GM21447 (cell line): ENCODE measurements at regions not wholly inside any gene's neighbourhood (a gene's known extent, or its start where the extent isn't known, plus 50 kb on each side); places are given as distances from the start of the nearest gene placed in this dataset.
"Not testable (repeated sequence)": the region's sequence is repeated elsewhere in the genome, so short reads cannot be mapped to it uniquely, and the experiment has no call there.

Experiments
- ATAC-seq: cut with Tn5 transposase; IDR thresholded peaks from one replicate; pipeline ENCODE4 v1.9.1; 2021; ENCODE audit not compliant: unreplicated experiment

DNA sequence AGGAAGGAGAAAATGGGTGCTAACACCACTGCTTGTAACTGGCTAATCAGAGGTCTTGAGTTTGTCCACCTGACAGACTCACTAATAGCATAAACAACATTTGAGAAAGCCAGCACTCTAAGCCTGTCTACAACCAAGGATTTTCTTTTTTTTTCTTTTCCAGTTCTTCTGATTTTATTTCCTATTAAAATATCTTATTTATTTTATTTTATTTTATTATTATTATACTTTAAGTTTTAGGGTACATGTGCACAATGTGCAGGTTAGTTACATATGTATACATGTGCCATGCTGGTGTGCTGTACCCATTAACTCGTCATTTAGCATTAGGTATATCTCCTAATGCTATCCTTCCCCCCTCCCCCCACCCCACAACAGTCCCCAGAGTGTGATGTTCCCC lies 888.6 kb upstream of the ARRDC3 start:
- not testable (repeated sequence) for ATAC-seq

DNA sequence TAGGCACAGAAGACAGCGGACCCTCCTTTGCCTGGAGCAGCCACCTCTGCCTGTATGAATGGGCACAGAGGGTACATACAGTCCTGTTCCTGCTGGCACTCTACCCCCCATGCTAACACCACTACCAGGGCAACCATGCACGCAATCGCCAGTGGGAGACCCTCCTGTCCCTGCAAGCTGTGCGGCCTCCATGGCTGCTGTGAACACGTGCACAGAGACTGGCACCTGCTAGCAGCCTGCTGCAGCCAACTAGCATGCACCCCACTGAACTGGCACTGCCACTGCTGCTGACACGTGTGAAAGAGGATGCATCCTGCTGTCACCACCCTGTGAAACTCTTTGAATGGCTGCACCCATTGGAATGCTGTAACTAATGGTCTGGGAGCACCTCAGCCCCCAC lies 885.2 kb upstream of the ARRDC3 start:
- no peak for ATAC-seq

DNA sequence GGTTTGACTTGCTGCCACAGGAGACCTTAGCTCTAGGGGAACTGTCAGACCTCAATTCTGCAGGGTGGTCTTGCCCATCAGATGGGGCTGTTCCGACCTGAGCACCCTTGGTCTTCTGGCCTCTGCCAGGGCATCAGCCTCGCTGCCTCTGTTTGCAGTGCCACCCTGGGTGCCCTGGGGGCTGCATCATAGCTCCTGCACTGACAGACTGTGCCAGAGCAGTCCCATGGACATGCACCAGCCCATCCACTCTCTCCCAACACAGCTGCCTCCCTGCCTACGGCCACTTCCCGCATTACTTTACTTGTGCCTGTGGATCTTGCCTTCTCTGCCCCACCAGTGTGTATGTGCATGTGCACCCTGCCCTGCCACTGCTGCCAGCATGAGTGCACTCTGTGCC lies 884.7 kb upstream of the ARRDC3 start:
- no peak for ATAC-seq

DNA sequence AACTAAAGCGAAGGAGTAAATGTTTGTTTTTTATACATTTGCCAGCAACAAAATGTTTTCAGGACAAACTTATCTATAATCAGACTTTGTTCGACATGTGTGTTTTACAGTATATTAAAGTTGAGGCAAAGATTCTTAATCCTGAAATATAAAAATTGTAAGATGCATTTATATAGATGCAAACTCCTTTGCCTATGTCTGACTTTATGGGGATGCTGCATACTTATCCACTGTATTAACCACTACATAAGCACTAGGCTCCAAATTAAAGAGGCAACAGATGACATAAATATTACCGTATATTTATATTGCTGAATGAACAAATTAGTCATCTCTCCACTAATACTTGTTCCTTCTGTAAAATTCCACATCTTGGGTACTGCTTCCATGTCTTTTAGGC lies 882.7 kb upstream of the ARRDC3 start:
- no peak for ATAC-seq

DNA sequence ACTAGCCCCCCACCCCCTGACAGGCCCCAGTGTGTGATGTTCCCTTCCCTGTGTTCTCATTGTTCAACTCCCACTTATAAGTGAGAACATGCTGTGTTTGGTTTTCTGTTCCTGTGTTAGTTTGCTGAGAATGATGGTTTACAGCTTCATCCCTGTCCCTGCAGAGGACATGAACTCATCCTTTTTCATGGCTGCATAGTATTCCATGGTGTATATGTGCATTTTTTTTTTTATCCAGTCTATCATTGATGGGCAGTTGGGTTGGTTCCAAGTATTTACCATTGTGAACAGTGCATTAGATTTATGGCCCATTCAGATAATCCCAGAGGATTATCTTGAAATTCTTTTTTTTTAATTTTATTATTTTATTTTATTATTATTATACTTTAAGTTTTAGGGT lies 872.5 kb upstream of the ARRDC3 start:
- not testable (repeated sequence) for ATAC-seq

DNA sequence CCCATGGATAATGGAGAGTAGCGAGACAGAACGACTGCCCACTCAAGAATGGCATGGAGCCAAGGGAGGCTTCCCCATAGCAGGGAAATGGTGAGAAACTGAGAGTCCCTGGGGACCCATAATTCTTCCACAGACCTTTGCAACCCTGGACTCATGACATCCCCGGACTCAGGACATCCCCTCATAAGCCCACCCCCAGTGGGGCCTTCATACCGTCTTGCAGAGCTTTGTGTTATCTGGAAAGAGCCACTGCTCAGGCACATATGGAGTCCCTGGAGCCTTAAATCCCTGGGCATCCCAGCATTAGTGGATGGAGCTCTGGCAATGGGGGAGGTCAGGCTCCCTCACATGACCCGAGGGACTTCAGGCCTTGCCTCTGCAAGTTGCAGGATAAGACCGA lies 865.4 kb upstream of the ARRDC3 start:
- no peak for ATAC-seq

DNA sequence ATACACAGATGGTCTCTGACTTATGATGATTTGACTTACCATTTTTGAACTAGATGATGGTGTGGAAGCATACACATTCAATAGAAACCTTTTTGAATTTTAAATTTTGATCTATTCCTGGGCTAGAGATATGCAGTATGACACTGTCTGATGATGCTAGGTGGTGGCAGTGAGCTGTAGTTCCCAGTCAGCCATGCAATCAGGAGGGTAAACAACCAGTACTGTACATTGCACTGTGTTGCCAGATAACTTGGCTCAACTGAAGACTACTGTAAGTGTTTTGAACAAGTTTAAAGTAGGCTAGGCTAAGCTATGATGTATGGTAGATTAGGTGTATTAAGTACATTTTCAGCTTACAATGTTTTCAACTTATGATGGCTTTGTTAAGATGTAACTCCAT lies 859.1 kb upstream of the ARRDC3 start:
- ATAC-seq: no peak

DNA sequence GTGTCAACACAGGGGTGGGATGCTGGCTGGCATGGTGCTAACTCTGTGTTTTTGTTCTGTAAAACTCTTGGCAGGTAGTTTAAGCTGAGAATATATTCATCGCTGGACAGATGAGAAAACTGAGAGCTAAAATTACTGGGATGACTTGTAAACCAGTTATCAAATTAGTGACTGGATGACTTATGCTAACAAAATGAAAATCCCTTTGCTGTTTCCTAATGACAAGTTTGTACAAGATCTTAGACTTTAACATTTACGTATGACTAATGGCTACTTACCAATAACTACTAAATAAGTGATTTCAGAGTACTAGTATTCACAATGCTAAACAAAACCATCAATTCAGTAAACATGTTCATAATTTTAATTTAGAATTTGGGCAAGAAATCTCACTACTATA lies 854.8 kb upstream of the ARRDC3 start:
- ATAC-seq: no peak

DNA sequence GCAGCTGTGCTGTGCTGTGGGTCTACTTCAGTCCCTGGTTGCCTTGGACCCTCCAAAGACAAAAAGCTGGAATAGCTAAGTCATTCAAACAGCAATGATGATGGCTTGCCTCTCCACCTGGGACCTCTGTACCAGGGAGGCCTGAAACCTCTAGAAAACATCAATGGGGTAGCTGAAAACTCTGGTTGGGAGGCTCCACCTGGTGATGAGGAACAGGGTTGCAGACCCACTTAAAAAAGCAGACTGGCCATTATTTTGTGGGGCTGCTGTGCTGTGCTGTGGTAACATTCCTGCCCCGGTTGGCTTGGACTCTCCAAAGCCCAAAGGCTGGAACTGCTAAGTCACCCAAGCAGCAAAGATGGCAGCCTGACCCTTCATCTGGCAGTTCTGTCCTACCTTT lies 839.3 kb upstream of the ARRDC3 start:
- no peak for ATAC-seq

DNA sequence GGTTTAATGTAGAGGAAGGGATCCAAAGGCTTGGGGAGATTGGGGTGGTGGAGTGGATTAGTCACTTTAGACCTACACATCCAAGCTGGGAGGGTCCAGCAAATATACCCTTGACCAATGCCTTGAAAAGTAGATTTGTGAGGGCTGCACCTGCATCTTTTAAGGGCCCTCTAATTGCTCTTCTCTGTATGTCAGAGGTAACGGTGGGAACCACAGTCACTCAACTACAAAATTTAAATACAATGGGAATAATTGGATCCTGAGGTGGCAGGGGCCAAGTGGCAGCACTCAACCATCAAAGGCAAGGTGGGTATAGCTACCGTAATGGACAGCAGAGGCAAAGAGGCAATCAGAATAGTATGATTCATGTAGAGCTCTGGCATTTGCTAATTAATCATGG lies 833.7 kb upstream of the ARRDC3 start:
- ATAC-seq: not testable (repeated sequence)

DNA sequence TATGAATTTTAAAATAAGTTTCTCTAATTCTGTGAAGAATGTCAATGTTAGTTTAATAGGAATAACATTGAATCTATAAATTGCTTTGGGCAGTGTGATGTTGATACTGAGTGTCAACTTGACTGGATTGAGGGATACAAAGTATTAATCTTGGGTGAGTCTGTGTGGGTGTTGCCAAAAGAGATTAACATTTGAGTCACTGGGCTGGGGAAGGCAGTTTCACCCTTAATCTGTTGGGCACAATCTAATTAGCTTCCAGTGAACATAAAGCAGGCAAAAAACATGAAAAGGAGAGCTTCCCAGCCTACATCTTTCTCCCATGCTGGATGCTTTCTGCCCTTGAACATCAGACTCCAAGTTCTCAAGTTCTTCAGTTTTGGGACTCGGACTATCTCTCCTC lies 832.0 kb upstream of the ARRDC3 start:
- ATAC-seq: no peak

DNA sequence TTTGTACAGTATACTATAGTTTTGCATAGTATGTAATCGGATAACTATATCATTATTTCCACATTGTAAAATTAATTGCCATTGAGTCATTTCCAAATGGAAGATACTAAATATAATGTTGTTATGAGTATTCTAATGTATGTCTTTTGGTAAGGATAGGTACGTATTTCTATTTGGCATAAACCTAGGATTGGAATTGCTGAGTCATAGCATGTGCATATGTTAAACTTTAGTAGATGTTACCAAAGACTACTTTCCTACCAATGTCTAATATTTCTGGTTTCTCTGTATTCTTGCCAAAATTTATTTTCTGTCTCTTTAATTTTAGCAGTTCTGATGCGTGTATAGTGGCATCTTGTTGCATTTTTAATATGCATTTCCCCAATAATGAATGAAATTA lies 825.1 kb upstream of the ARRDC3 start:
- no peak for ATAC-seq

DNA sequence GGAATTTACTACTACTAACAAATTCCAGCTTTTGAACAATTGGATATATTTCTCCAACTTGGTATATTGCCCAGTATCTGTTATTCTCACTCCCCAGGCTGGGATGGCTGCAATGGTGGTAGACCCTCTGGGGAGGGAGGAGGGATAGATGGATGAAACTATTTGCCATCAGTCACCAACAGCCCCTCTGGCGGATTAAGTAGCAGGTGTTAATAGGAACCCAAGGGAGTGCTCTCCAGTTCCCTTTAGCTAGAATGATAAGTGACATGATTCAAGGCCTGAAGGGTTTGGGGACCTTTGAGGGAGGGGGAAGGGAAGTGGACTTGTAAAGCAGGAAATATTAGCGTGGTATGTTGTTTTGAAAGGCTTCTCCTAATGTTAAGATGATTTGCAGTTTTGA lies 824.0 kb upstream of the ARRDC3 start:
- no peak for ATAC-seq

DNA sequence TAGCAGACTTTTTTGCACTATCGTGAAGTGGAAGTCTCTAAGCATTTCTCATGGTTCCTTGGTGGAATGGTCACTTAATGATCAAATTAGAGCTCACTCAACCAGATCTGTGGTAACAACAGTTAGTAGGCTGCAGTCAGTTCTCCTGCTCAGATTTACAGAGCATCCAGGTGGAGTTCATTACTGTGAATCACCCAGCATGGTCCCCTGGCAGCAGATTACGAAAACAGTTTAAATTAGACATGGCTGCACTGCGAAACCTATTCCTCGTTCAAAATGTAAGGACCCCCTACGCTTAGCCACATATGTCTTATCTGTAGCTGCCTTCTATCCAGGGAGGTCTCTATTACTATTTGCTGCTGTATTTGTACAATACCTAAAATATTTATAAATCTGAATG lies 823.6 kb upstream of the ARRDC3 start:
- ATAC-seq: no peak

DNA sequence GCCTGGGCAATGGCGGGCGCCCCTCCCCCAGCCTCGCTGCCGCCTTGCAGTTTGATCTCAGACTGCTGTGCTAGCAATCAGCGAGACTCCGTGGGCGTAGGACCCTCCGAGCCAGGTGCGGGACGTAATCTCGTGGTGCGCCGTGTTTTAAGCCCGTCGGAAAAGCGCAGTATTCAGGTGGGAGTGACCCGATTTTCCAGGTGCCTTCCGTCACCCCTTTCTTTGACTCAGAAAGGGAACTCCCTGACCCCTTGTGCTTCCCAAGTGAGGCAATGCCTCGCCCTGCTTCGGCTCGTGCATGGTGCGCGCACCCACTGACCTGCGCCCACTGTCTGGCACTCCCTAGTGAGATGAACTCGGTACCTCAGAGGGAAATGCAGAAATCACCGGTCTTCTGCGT lies 815.9 kb upstream of the ARRDC3 start:
- not testable (repeated sequence) for ATAC-seq

DNA sequence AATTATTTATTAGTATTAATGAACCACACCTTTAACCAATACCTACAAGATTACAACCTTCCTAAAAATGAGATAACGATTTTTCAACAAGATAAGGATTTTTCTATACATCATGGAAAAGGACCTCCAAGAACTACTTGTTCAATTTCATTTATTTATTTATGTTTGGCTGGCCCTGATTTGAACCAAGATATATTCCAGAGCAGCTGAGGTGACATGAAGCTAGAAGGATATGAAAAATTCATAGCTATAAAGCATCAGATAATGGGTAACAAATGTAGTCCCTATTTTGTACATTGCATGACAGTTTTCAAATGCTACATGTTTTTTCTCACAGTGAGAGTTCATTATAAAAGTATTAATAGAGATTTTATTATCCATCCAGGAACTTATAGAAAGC lies 798.5 kb upstream of the ARRDC3 start:
- no peak for ATAC-seq

DNA sequence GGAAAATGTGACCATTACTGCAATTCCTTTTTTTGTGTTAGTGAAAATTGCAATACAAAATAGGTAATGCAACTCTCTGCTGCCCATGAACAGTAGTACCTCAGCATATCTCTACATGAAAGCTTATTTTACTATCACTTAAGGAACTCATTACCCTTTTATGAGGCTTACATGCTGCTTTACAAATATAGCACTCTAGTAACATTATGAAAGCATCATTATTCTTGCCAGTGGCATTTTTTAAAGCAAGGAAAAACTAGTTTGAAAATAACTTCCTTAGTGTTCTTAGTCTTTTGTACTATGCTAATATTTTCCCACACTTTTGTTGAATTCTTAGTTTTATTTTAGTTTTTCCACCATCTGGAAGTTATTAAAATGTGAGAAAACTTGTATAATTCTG lies 797.3 kb upstream of the ARRDC3 start:
- no peak for ATAC-seq

DNA sequence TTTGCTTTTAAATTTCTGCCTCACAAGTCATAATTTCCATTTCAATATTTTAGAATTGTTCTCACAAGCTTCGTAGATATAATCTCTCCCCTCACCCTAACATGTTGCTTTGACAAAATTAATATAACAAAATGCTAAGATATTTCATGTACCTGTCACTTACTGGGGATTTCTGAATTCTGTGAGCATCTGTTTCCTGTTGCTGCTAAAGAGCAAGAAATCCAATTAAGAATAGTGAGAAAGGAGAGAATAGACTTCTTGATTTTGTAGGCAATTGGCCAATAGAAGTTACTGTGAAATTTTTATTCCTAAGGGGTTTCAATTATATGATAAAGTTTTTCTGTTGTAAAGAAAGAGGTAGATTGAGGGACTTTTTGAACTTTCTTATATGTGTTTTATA lies 796.5 kb upstream of the ARRDC3 start:
- no peak for ATAC-seq

DNA sequence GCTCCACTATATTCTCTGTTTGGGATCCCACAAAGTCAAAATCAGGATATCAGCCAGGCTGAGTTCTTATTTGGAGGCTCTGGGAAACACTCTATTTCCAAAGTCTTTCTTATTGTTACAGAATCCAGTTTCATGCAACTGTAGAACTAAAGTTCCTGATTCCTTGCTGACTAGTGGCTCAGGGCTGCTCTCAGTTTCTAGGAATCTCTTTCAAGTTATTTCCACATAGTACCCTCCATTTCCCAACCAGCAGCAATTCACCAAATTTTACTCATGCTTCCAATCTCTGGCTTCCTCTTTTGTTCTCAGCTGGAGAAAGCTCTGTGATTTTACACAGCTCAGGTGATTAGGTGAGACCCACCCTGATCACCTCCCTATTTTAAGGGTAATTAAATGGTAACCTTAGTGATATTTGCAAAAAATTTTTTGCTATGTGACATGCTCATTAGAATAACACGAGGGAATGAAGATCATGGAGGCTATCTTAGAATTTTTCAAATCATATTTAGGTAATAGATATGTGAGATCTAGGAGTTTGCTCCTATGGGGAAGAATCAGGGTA lies 794.9 kb upstream of the ARRDC3 start:
- ATAC-seq: no peak

DNA sequence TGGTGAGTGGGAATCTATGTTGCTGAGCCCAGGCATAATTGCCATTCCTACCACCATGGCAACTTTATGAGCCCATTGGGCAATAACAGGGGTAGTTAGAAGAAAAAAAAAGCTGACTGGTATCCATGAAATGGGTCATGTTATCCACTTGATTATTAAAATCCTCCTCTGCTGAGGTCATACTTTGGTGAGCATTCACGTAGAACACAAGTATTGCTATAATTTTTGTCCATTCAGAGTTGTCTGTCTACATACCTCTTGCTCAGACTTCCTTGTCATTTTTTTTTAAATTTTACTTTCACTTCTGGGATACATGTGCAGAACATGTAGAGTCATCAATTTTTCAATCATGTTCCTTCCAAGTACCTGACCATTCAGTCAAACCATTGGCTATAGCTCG lies 780.8 kb upstream of the ARRDC3 start:
- no peak for ATAC-seq

DNA sequence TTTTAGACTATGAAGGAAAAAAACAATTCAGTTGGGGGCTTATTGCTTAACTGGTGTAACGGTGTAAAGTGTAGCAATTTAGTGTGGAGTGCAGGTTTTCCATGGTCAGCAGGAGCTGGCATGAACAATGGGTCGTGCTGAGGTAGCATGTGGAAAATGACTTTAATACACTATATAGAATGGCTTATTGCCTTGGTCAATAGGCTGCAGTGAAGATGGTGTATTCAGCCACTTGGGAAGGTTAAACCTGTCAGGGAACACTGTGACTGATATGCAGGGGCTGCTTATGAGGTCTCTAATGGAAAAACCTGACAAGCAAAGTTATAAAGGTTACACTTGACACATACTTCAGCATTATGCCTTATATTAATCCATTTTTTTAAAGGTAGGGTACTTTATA lies 764.7 kb upstream of the ARRDC3 start:
- ATAC-seq: no peak

DNA sequence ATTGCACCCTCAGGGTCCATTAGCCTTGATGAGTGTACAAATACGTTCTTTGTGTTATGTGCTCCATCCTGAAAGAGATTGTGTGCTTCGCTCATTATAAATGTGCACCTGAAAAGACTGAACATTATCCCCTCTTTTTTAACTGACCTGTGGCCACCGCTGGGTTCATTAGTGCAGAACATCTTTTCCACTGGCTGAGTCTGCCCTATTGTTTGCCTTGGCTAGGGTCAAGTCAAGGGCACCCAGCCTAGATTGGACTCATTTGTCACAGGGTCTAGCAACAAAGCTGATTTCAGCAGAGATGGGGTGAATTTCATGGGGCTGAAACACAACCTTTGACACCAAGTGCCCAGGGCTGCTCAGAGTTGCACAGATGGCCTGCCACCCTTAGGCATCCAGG lies 764.1 kb upstream of the ARRDC3 start:
- no peak for ATAC-seq

DNA sequence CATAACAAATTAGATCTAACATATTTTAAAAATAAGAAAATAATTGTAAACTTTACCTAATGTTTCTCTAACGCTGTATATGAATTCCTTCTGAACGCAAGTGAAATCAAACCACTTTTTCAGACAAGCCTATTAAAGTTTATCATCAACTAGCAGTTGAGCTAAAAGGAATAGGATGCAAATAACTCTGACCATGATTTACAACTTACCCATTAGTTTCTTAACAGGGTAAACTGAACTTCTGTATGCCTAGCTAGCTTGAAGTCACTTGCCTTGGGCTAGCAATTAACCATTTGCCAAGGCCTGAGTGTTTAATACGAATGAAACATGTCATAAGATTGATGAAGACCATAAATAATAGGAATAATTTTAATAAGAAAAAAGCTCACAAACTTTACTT lies 762.7 kb upstream of the ARRDC3 start:
- no peak for ATAC-seq

DNA sequence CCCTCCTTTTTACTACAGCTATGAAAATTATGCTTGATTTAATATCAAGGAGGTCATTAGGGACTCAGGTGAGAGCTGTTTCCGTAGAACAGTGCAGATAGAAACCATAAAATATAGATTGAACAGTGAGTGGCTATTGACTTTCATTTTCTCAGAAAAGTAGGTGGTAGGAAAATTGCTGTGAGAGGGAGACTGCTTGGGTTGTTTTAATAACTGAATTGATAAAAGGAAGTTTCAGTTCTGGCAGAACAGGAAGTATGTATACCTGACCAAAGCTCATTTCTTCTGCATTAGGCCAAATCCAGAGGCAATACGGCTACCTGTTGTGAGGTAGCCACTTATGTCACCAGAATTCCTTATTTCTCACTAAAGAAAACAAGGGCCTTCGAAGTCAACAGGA lies 761.7 kb upstream of the ARRDC3 start:
- ATAC-seq: no peak
